Motor neuron (in vitro differentiated cells): ENCODE measurements at regions not wholly inside any gene's neighbourhood (a gene's known extent, or its start where the extent isn't known, plus 50 kb on each side); places are given as distances from the start of the nearest gene placed in this dataset.
"Not testable (repeated sequence)": the region's sequence is repeated elsewhere in the genome, so short reads cannot be mapped to it uniquely, and the experiment has no call there.

ENCODE experiments used
- ATAC-seq, 8 experiments: fragments of 200-7000 bp; cut with Tn5 transposase; replicated peaks in 6 of 8; 2 replicates each; pipeline ENCODE4 v1.8.0; 2021; ENCODE audit warnings: mild to moderate bottlenecking in 8 of 8, moderate library complexity in 8 of 8
- H3K27ac ChIP-seq, 2 donors: fragments of 250-450 bp; sonication (Bioruptor Pico); 2 replicates each; pipeline ENCODE4 v1.9.0; 2021; ENCODE audit warnings: antibody characterized with exemption in 2 of 2, mild to moderate bottlenecking in 2 of 2, moderate library complexity in 1 of 2
- H3K4me1 ChIP-seq, 2 donors: fragments of 250-450 bp; sonication (Bioruptor Pico); replicated peaks in 1 of 2; 2 replicates each; pipeline ENCODE4 v1.6.1; 2021; ENCODE audit warnings: antibody characterized with exemption in 2 of 2, mild to moderate bottlenecking in 2 of 2, moderate library complexity in 1 of 2
- H3K4me3 ChIP-seq, 5 donors: fragments of 250-450 bp; sonication (Bioruptor Pico); 2 replicates each; pipeline ENCODE4 v1.9.0; 2021; ENCODE audit warnings: antibody characterized with exemption in 5 of 5, mild to moderate bottlenecking in 5 of 5, moderate library complexity in 4 of 5
- WGBS, 10 experiments: fragments of 450-650 bp; shearing (Covaris generic); methylation state at CpG; one replicate each; pipeline ENCODE4 v1.0.0; 2022; 5-methylcytosine and 5-hydroxymethylcytosine counted together
- in situ Hi-C, 9 experiments: fragments of 400-800 bp; cut with MboI; loops; one replicate each; pipeline ENCODE4 v1.15.0; 2021; ENCODE audit warnings: low sequenced_read_pairs in 9 of 9, low pct_unique_long_range_greater_than_20kb in 2 of 9; ENCODE audit not compliant: unreplicated experiment in 9 of 9

- in situ Hi-C loops: no loop called here
- H3K4me1 ChIP-seq: peaks cover 0 to 3% of the 10 kb centered on the region in 2 donors
- ATAC-seq: peak in 6 of 8 experiments; percentile 5 to 55 (median 51)
- WGBS, 10 experiments: 0 to 28% (median 0%) methylated on average over 1 to 12 of the region's 30 CpGs; no CpG with 5 or more reads in 4 of the 10 experiments
- peak overlapping the region in 1 of 5 donors; percentile 58 for H3K4me3 ChIP-seq
- H3K27ac ChIP-seq: no peak overlapping the region
Observed at GRCh38 chr10:55628260-55628701, 732.8 kb downstream of the ZWINT start.

DNA sequence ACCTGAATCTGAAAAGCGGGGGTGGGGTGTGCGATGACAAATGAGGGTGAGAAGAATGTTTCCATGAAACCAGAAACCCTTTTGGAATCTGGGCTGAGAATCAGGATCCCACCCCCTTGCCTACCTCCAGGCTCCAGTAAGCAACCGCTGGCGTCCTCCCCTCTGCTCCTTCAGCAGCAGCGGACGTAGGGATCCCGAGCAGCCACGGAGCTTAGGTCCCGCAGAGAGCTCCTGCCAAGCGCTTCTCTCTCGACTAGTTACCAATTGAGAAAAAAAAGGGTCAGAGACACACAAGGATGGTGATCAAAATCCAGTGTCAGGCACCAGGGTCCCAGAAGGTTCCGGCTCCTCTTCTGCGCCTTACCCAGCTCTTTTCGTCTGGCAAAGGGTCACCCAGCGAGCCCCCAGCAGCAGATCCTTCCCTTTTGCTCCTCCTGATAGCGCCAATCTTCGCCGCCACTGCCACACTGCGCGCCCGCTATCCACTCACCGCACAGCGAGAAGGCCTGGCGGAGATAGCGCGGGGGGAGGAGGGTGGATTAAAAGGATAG is 733.5 kb downstream of the ZWINT start:
- ATAC-seq: peak in 5 of 8 experiments; percentile 24 to 39 (median 28)
- H3K27ac ChIP-seq: no peak overlapping the region
- in situ Hi-C loops: no loop called here
- H3K4me3 ChIP-seq: peak overlapping the region in 1 of 5 donors; percentile 58
- WGBS, 10 experiments: 0 to 69% (median 18%) methylated on average over 2 to 10 of the region's 26 CpGs; no CpG with 5 or more reads in 4 of the 10 experiments
- peaks cover 0 to 3% of the 10 kb centered on the region in 2 donors for H3K4me1 ChIP-seq

GRCh38 chr10:55601690-55602478 is 759.2 kb downstream of the ZWINT start:
- ATAC-seq, in situ Hi-C loops, H3K27ac ChIP-seq, H3K4me1 ChIP-seq: not testable (repeated sequence)
- WGBS, 10 experiments: 0 to 17% (median 2%) methylated on average over 1 to 7 of the region's 29 CpGs; no CpG with 5 or more reads in 4 of the 10 experiments
- H3K4me3 ChIP-seq: peak overlapping the region; percentile 25 to 41 (median 28)

- in situ Hi-C loops: no loop called here
- no peak for ATAC-seq
- no peak overlapping the region for H3K27ac ChIP-seq
- H3K4me3 ChIP-seq: no peak overlapping the region
- H3K4me1 ChIP-seq: no peaks in the 10 kb centered on the region
- WGBS, 10 experiments: 17 to 100% (median 71%) methylated on average over 1 to 2 of the region's 2 CpGs
Observed at GRCh38 chr10:55551603-55552002, 750.6 kb upstream of the PCDH15 start.

DNA sequence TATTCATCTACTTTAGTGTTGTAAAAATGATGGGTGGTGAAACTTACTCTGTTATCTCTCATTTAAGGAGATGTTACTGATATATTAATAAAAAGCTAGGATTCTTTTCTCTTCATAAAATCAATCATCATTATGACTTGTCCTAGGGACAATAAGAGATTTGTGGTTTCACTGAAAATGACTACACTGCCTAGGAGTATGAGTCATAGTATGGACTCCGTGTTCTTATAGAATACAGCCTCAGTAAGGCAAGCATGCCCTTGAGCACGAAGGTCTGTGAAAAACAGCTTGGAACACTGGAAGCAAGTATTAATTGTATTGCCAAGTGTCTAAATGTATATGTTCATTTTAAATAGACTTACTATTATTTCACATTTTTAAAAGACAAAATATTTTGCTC is 749.2 kb upstream of the PCDH15 start:
- 0 to 100% (median 37%) methylated on average over 1 to 2 of the region's 2 CpGs for WGBS, 10 experiments
- Histone ChIP-seq H3K27ac (no peak overlapping the region), H3K4me3 (no peak overlapping the region), H3K4me1 (no peaks in the 10 kb centered on the region)
- in situ Hi-C loops: no loop called here
- peak in 6 of 8 experiments; percentile 40 to 99 (median 98) for ATAC-seq

GRCh38 chr10:55537497-55537896 is 736.5 kb upstream of the PCDH15 start:
- H3K4me3 ChIP-seq, H3K4me1 ChIP-seq, H3K27ac ChIP-seq, ATAC-seq, in situ Hi-C loops: not testable (repeated sequence)
- WGBS, 10 experiments: 13 to 100% (median 77%) methylated on average over 1 to 7 of the region's 7 CpGs; no CpG with 5 or more reads in 2 of the 10 experiments

GRCh38 chr10:55519264-55519663 is 718.2 kb upstream of the PCDH15 start:
- in situ Hi-C loops: no loop called here
- WGBS, 10 experiments: 31 to 88% (median 57%) methylated on average over 2 to 7 of the region's 7 CpGs
- no peaks in the 10 kb centered on the region for H3K4me1 ChIP-seq
- H3K27ac ChIP-seq: no peak overlapping the region
- no peak for ATAC-seq
- no peak overlapping the region for H3K4me3 ChIP-seq

- H3K27ac ChIP-seq, in situ Hi-C loops, H3K4me3 ChIP-seq, H3K4me1 ChIP-seq: not testable (repeated sequence)
- ATAC-seq: peak in 1 of 8 experiments; percentile 9
- WGBS, 10 experiments: 0 to 40% (median 0%) methylated on average over 1 of the region's 1 CpG; no CpG with 5 or more reads in 3 of the 10 experiments
Observed at GRCh38 chr10:55518416-55518815, 717.4 kb upstream of the PCDH15 start.

GRCh38 chr10:55509168-55509567 is 708.1 kb upstream of the PCDH15 start:
- Histone ChIP-seq H3K4me3 (no peak overlapping the region), H3K27ac (no peak overlapping the region), H3K4me1 (no peaks in the 10 kb centered on the region)
- in situ Hi-C loops: no loop called here
- 24 to 100% (median 82%) methylated on average over 2 to 4 of the region's 4 CpGs for WGBS, 10 experiments
- ATAC-seq: no peak

DNA sequence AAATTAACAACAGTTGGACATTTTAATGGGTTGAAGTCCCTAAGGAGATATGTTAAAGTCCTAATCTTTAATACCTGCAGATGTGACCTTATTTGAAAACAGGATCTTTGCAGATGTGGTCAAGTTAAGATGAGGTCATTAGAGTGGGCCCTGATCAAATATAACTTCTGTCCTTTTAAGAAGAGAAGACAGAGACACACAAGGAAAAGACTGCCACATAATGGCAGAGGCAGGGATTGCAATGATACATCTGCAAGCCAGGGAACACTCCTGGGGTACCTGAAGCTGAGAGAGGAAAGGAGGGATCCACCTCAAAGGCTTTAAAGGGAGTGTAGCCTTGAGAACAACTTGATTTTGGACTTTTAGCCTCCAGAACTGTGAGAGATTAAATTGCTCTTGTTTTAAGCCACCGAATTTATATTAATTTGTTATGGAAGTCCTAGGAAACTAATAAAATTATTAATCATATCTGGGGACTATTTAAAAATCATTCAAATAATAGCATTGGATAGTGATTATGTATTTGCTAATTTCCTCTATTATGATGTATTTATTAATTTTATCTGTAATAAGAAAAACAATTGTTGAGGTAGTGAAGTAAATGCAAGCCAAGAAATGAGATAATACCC is 700.0 kb upstream of the PCDH15 start:
- in situ Hi-C loops: no loop called here
- Histone ChIP-seq H3K4me3 (no peak overlapping the region), H3K4me1 (no peaks in the 10 kb centered on the region), H3K27ac (no peak overlapping the region)
- WGBS, 10 experiments: 0 to 43% (median 7%) methylated on average over 1 of the region's 1 CpG; no CpG with 5 or more reads in 2 of the 10 experiments
- peak in 4 of 8 experiments; percentile 47 to 81 (median 73) for ATAC-seq

- H3K4me1 ChIP-seq: no peaks in the 10 kb centered on the region
Observed at GRCh38 chr10:55497893-55498499, 697.0 kb upstream of the PCDH15 start.

DNA sequence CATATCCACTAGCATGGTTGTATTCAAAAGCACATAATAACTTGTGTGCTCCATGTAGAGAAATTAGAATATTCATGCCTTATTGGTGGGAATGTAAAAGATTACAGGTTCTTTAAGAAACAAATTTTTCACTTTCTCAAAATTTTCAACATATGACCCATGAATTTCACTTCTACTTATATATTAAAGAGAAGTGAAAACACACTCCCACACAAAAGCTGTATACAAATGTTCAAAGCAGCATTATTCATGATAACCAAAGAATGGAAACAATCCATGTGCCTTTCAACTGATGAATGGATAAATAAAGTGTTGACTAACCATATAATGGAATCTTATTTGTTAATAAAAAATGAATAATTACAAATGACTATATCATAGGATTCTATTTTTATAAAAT is 694.5 kb upstream of the PCDH15 start:
- H3K27ac ChIP-seq: no peak overlapping the region
- H3K4me1 ChIP-seq: no peaks in the 10 kb centered on the region
- ATAC-seq: no peak
- no peak overlapping the region for H3K4me3 ChIP-seq
- in situ Hi-C loops: loop anchor here in 1 of 9 experiments (25.0 kb wide), 1 partner anchor 208 kb away; no protein-coding TSS in a partner anchor

More at GRCh38 chr10:55497893-55498499, 697.0 kb upstream of the PCDH15 start:
- ATAC-seq: no peak
- WGBS, 10 experiments: 0 to 92% (median 75%) methylated on average over 1 to 4 of the region's 4 CpGs
- no peak overlapping the region for H3K4me3 ChIP-seq
- H3K27ac ChIP-seq: no peak overlapping the region
- in situ Hi-C loops: loop anchor here in 1 of 9 experiments (25.0 kb wide), 1 partner anchor 211 kb away; no protein-coding TSS in a partner anchor

- no peak for ATAC-seq
- WGBS, 10 experiments: 0 to 100% (median 64%) methylated on average over 1 of the region's 1 CpG; no CpG with 5 or more reads in 3 of the 10 experiments
- no peak overlapping the region for H3K27ac ChIP-seq
Observed at GRCh38 chr10:55491712-55492111, 690.7 kb upstream of the PCDH15 start.

More at GRCh38 chr10:55491712-55492111, 690.7 kb upstream of the PCDH15 start:
- in situ Hi-C loops: loop anchor here in 1 of 9 experiments (25.0 kb wide), 1 partner anchor 204 kb away; no protein-coding TSS in a partner anchor
- Histone ChIP-seq H3K4me3 (no peak overlapping the region), H3K4me1 (no peaks in the 10 kb centered on the region)
